ENCODE measurements at regions not wholly inside any gene's neighbourhood (a gene's known extent, or its start where the extent isn't known, plus 50 kb on each side); places are given as distances from the start of the nearest gene placed in this dataset.

- ChIA-PET POLR2A (no interaction called here), CTCF (no interaction called here)
- H2AFZ ChIP-seq (ENCODE audit: insufficient read depth, low read depth, low read length, poor library complexity, severe bottlenecking): no peak overlapping the region
- H3K4me3 Mint-ChIP-seq: no peak overlapping the region
- H4K20me1 ChIP-seq (ENCODE audit: control insufficient read depth, insufficient read depth, low read length, poor library complexity, severe bottlenecking): no peaks in the 10 kb centered on the region
- no peaks in the 10 kb centered on the region for H3K9me3 ChIP-seq (ENCODE audit: control extremely low read depth in 1 of 3, control insufficient read depth in 2 of 3, insufficient read depth in 1 of 3, low read length in 2 of 3)
- no peaks in the 10 kb centered on the region for H3K4me1 ChIP-seq (ENCODE audit: control insufficient read depth in 2 of 2, insufficient read depth in 2 of 2, low read length in 2 of 2)
- no peaks in the 10 kb centered on the region for H3K9me3 Mint-ChIP-seq (ENCODE audit: insufficient read depth)
- H3K79me2 ChIP-seq (ENCODE audit: control insufficient read depth, insufficient read depth, low read length): no peaks in the 10 kb centered on the region
- no peak overlapping the region for H3K4me3 ChIP-seq (ENCODE audit: control extremely low read depth in 1 of 5, extremely low read depth in 1 of 5, insufficient read depth in 1 of 5, low read depth in 2 of 5, low read length in 4 of 5)
- no peaks in the 10 kb centered on the region for H3K27me3 ChIP-seq (replicated peaks in 1 of 4; ENCODE audit: control extremely low read depth in 1 of 4, control insufficient read depth in 3 of 4, insufficient read depth in 4 of 4, low read length in 3 of 4)
- intact Hi-C loops (cut with micrococcal nuclease): no loop called here
- H3K9ac ChIP-seq (ENCODE audit: low read length): no peak overlapping the region
- TF ChIP-seq, protein P1, sequence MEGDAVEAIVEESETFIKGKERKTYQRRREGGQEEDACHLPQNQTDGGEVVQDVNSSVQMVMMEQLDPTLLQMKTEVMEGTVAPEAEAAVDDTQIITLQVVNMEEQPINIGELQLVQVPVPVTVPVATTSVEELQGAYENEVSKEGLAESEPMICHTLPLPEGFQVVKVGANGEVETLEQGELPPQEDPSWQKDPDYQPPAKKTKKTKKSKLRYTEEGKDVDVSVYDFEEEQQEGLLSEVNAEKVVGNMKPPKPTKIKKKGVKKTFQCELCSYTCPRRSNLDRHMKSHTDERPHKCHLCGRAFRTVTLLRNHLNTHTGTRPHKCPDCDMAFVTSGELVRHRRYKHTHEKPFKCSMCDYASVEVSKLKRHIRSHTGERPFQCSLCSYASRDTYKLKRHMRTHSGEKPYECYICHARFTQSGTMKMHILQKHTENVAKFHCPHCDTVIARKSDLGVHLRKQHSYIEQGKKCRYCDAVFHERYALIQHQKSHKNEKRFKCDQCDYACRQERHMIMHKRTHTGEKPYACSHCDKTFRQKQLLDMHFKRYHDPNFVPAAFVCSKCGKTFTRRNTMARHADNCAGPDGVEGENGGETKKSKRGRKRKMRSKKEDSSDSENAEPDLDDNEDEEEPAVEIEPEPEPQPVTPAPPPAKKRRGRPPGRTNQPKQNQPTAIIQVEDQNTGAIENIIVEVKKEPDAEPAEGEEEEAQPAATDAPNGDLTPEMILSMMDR (IDR thresholded peaks at IDR 0.05): no peak
- no peak for TF ChIP-seq EZH2 (IDR thresholded peaks at IDR 0.05; ENCODE audit: borderline replicate concordance, insufficient read depth, low read depth, low read length, poor library complexity, severe bottlenecking)
- ATAC-seq (ENCODE audit: low read depth) (no peak), DNase-seq (no peak)
- WGBS (ENCODE audit: insufficient coverage): no CpG with 5 or more reads among the region's 2 CpGs
- no peaks in the 10 kb centered on the region for H3K4me1 Mint-ChIP-seq
- no peaks in the 10 kb centered on the region for H3K36me3 ChIP-seq (replicated peaks in 1 of 2; ENCODE audit: control extremely low read depth in 1 of 2, control insufficient read depth in 1 of 2, extremely low read depth in 1 of 2, insufficient read depth in 2 of 2, low read length in 1 of 2)
- no peak overlapping the region for H3K27ac ChIP-seq (ENCODE audit: low read length in 2 of 2)
- H3K4me2 ChIP-seq (replicated peaks; ENCODE audit: low read depth, low read length, poor library complexity, severe bottlenecking): no peak overlapping the region
- no peak overlapping the region for H3K27ac Mint-ChIP-seq
- no peaks in the 10 kb centered on the region for H3K27me3 Mint-ChIP-seq
Observed at GRCh38 chr4:96566755-96567154, 726.9 kb downstream of the PDHA2 start.

DNA sequence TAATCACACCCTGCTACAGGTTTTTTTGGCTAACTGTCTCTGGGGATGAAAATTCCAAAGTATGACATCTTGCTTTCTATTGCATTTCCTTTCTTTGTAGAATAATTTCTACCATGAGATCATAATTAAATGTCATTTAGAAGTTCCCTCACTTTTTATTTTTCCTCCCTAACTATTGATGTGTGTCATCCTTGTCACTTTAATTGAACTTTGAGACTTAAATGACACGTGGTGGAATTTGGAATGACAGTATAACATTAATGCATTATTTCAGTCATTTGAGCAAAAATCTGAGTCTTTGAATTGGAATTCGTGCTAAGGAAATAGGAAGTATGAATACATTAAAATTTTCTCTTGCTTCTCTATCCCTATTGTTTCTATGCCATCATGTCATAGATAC lies 745.4 kb downstream of the PDHA2 start:
- no peak overlapping the region for H3K4me3 Mint-ChIP-seq
- Histone ChIP-seq H3K4me2 (replicated peaks; ENCODE audit: low read depth, low read length, poor library complexity, severe bottlenecking) (no peak overlapping the region), H3K79me2 (ENCODE audit: control insufficient read depth, insufficient read depth, low read length) (no peaks in the 10 kb centered on the region), H3K4me1 (ENCODE audit: control insufficient read depth in 2 of 2, insufficient read depth in 2 of 2, low read length in 2 of 2) (no peaks in the 10 kb centered on the region), H3K27ac (ENCODE audit: low read length in 2 of 2) (no peak overlapping the region), H3K27me3 (replicated peaks in 1 of 4; ENCODE audit: control extremely low read depth in 1 of 4, control insufficient read depth in 3 of 4, insufficient read depth in 4 of 4, low read length in 3 of 4) (no peaks in the 10 kb centered on the region), H3K36me3 (replicated peaks in 1 of 2; ENCODE audit: control extremely low read depth in 1 of 2, control insufficient read depth in 1 of 2, extremely low read depth in 1 of 2, insufficient read depth in 2 of 2, low read length in 1 of 2) (no peaks in the 10 kb centered on the region), H3K9ac (ENCODE audit: low read length) (no peak overlapping the region), H4K20me1 (ENCODE audit: control insufficient read depth, insufficient read depth, low read length, poor library complexity, severe bottlenecking) (no peaks in the 10 kb centered on the region), H3K9me3 (ENCODE audit: control extremely low read depth in 1 of 3, control insufficient read depth in 2 of 3, insufficient read depth in 1 of 3, low read length in 2 of 3) (no peaks in the 10 kb centered on the region), H2AFZ (ENCODE audit: insufficient read depth, low read depth, low read length, poor library complexity, severe bottlenecking) (no peak overlapping the region), H3K4me3 (ENCODE audit: control extremely low read depth in 1 of 5, extremely low read depth in 1 of 5, insufficient read depth in 1 of 5, low read depth in 2 of 5, low read length in 4 of 5) (no peak overlapping the region)
- ChIA-PET POLR2A (no interaction called here), CTCF (no interaction called here)
- WGBS (ENCODE audit: insufficient coverage): no CpG with 5 or more reads among the region's 2 CpGs
- H3K27ac Mint-ChIP-seq: no peak overlapping the region
- H3K9me3 Mint-ChIP-seq (ENCODE audit: insufficient read depth): peaks cover 3% of the 10 kb centered on the region
- H3K27me3 Mint-ChIP-seq: no peaks in the 10 kb centered on the region
- intact Hi-C loops (cut with micrococcal nuclease): no loop called here
- no peaks in the 10 kb centered on the region for H3K4me1 Mint-ChIP-seq
- ATAC-seq (ENCODE audit: low read depth): no peak
- TF ChIP-seq, protein P1 (IDR thresholded peaks at IDR 0.05): no peak
- TF ChIP-seq EZH2 (IDR thresholded peaks at IDR 0.05; ENCODE audit: borderline replicate concordance, insufficient read depth, low read depth, low read length, poor library complexity, severe bottlenecking): no peak
- DNase-seq: no peak
